Ascending aorta (tissue), 2 donors: ENCODE measurements at regions not wholly inside any gene's neighbourhood (a gene's known extent, or its start where the extent isn't known, plus 50 kb on each side); places are given as distances from the start of the nearest gene placed in this dataset.

Experiments
- DNase-seq, 2 donors: peaks; one replicate each; pipeline ENCODE4 v3.0.0-alpha.2; 2019; ENCODE audit warnings: low spot score in 2 of 2
- H3K27ac ChIP-seq, 2 donors: fragments of 200-600 bp; sonication (generic); one replicate each; pipeline ENCODE4 v1.5.1; 2016 to 2017; ENCODE audit warnings: mild to moderate bottlenecking in 1 of 2
- H3K27me3 ChIP-seq: fragments of 200-600 bp; sonication (generic); one replicate; pipeline ENCODE4 v1.5.1; 2017
- H3K36me3 ChIP-seq, 2 donors: fragments of 200-600 bp; sonication (generic); one replicate each; pipeline ENCODE4 v1.5.1; 2016
- H3K4me1 ChIP-seq, 2 donors: fragments of 200-600 bp; sonication (generic); one replicate each; pipeline ENCODE4 v1.5.1; 2016 to 2017; ENCODE audit warnings: mild to moderate bottlenecking in 1 of 2
- H3K4me3 ChIP-seq, 2 donors: fragments of 200-600 bp; sonication (generic); one replicate each; pipeline ENCODE4 v1.5.1; 2016 to 2017; ENCODE audit warnings: mild to moderate bottlenecking in 1 of 2
- H3K9me3 ChIP-seq, 2 donors: fragments of 200-600 bp; sonication (generic); one replicate each; pipeline ENCODE4 v1.5.1; 2016
- intact Hi-C: fragments of 100-400 bp; cut with DNase I; formaldehyde crosslinking; loops from one replicate; pipeline ENCODE4 v1.15.1; 2023
- TF ChIP-seq, protein P1 (sequence below), 3 experiments: fragments of 200-600 bp in 2 of 3; fragments of 450-650 bp in 1 of 3; sonication (generic) in 2 of 3; IDR thresholded peaks; one replicate each; pipeline ENCODE4 v1.5.1; 2016 to 2019; ENCODE audit warnings: antibody characterized with exemption in 3 of 3, mild to moderate bottlenecking in 1 of 3, moderate library complexity in 1 of 3

DNA sequence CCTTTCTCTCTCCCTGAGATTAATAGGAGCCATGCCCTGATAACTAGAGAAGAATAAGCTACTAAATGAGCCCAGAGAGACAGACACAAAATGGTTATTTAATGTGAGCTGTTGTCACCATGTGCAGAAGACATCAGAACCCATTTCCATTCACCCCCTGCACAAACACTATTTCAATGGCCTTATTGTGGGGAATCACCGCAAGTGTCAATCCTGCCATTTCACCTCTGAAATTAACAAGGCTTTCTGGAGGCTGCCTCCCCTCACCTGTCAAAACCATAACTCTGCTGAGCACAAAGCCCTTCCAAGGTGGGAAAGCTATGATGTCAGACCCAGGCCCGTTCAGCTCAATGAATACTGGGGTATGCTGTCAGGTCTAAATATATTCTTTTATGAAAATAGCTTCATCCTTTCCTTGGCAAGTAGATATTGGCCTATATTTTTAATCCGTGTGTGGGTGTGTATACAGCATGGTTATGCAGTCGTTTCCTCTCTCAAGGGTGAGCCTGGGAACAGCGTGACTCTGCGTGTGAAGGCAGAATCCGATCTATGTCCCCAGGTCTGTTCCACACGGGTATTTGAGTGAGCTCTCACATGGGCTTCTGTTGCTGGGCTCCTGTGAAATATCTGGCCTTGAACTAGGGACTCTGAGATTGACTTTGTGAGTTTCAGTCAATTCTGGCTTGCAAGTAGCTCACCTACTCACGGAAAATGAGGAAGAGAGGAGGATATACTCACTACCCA, 266.3 kb downstream of the FBXW7 start:
- no peak overlapping the region for H3K27ac ChIP-seq
- TF ChIP-seq, protein P1, sequence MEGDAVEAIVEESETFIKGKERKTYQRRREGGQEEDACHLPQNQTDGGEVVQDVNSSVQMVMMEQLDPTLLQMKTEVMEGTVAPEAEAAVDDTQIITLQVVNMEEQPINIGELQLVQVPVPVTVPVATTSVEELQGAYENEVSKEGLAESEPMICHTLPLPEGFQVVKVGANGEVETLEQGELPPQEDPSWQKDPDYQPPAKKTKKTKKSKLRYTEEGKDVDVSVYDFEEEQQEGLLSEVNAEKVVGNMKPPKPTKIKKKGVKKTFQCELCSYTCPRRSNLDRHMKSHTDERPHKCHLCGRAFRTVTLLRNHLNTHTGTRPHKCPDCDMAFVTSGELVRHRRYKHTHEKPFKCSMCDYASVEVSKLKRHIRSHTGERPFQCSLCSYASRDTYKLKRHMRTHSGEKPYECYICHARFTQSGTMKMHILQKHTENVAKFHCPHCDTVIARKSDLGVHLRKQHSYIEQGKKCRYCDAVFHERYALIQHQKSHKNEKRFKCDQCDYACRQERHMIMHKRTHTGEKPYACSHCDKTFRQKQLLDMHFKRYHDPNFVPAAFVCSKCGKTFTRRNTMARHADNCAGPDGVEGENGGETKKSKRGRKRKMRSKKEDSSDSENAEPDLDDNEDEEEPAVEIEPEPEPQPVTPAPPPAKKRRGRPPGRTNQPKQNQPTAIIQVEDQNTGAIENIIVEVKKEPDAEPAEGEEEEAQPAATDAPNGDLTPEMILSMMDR (IDR thresholded peaks at IDR 0.05): no peak
- intact Hi-C loops: no loop called here

DNA sequence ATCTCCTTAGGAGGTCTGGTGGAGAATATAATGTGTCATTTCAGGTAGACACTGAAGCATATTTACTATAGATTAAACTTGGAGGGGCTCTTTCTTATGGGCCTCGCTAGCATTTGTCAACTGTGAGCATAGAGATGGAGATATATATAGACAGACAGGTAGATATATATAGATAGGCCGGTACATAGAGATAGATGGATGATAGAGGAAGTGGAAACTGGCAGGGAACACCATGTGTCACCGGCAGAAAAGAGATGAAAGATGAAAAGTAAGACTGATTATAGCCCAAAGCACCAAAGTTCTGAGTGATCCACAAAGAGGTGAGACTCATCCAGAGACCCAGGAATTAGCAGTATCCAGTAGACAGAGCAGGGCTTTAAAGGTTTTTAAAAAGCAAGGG, 268.1 kb downstream of the FBXW7 start:
- intact Hi-C loops: no loop called here

More for the DNA sequence above, 266.3 kb downstream of the FBXW7 start:
- no peaks in the 10 kb centered on the region for H3K27me3 ChIP-seq
- no peaks in the 10 kb centered on the region for H3K9me3 ChIP-seq
- H3K4me3 ChIP-seq: no peak overlapping the region
- no peaks in the 10 kb centered on the region for H3K4me1 ChIP-seq
- H3K36me3 ChIP-seq: no peaks in the 10 kb centered on the region
- no peak for DNase-seq

GRCh38 chr4:152266831-152267480, 268.9 kb downstream of the FBXW7 start:
- TF ChIP-seq, protein P1 (IDR thresholded peaks at IDR 0.05): no peak
- no peaks in the 10 kb centered on the region for H3K27me3 ChIP-seq
- H3K4me3 ChIP-seq: no peak overlapping the region
- no peaks in the 10 kb centered on the region for H3K36me3 ChIP-seq
- no peaks in the 10 kb centered on the region for H3K9me3 ChIP-seq
- H3K27ac ChIP-seq: no peak overlapping the region
- intact Hi-C loops: no loop called here
- no peaks in the 10 kb centered on the region for H3K4me1 ChIP-seq
- DNase-seq: no peak

More for the DNA sequence above, 268.1 kb downstream of the FBXW7 start:
- DNase-seq: no peak
- no peak overlapping the region for H3K27ac ChIP-seq
- H3K4me3 ChIP-seq: no peak overlapping the region
- TF ChIP-seq, protein P1 (IDR thresholded peaks at IDR 0.05): no peak
- H3K36me3 ChIP-seq: no peaks in the 10 kb centered on the region
- H3K4me1 ChIP-seq: no peaks in the 10 kb centered on the region
- H3K27me3 ChIP-seq: no peaks in the 10 kb centered on the region
- H3K9me3 ChIP-seq: no peaks in the 10 kb centered on the region

- H3K36me3 ChIP-seq: no peaks in the 10 kb centered on the region
- TF ChIP-seq, protein P1 (IDR thresholded peaks at IDR 0.05): no peak
- no peak for DNase-seq
These were observed 270.7 kb downstream of the FBXW7 start for GRCh38 chr4:152265149-152265621.

DNA sequence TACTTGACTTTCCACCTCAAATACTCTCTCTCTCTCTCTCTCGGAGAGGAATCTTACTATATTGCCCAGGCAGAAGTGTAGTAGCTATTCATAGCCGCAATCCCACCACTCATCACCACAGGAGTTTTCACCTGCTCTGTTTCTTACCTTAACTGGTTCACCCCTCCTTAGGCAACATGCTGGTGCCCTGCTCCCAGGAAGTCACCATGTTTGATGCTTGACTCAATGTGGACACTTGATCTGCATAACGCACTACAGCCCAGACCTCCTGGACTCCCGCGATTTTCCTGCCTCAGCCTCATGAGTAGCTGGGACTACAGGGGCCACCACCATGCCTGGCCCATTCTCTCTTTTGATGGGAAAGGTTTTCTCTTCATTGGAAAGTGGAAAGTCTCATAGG, 271.8 kb downstream of the FBXW7 start:
- Histone ChIP-seq H3K27ac (no peak overlapping the region), H3K27me3 (no peaks in the 10 kb centered on the region), H3K9me3 (peaks cover 0 to 6% of the 10 kb centered on the region in 2 donors), H3K4me3 (no peak overlapping the region), H3K4me1 (no peaks in the 10 kb centered on the region), H3K36me3 (no peaks in the 10 kb centered on the region)
- intact Hi-C loops: no loop called here
- DNase-seq: no peak
- TF ChIP-seq, protein P1 (IDR thresholded peaks at IDR 0.05): no peak

More at GRCh38 chr4:152265149-152265621, 270.7 kb downstream of the FBXW7 start:
- Histone ChIP-seq H3K27ac (no peak overlapping the region), H3K27me3 (no peaks in the 10 kb centered on the region), H3K4me1 (no peaks in the 10 kb centered on the region), H3K4me3 (no peak overlapping the region), H3K9me3 (peaks cover 0 to 4% of the 10 kb centered on the region in 2 donors)
- intact Hi-C loops: no loop called here
